Type B pancreatic cell (in vitro differentiated cells): ENCODE measurements at regions not wholly inside any gene's neighbourhood (a gene's known extent, or its start where the extent isn't known, plus 50 kb on each side); places are given as distances from the start of the nearest gene placed in this dataset.

Experiments
- DNase-seq: peaks from one replicate; pipeline ENCODE4 v3.0.0; 2021; ENCODE audit warnings: mixed read lengths; ENCODE audit not compliant: unreplicated experiment; ENCODE audit errors: extremely low spot score
- H3K27ac Mint-ChIP-seq: 2 replicates; pipeline ENCODE4 v1.8.0; 2021; ENCODE audit warnings: mild to moderate bottlenecking, mixed read lengths
- H3K27me3 Mint-ChIP-seq: 2 replicates; pipeline ENCODE4 v1.8.0; 2021; ENCODE audit warnings: mixed read lengths
- H3K36me3 Mint-ChIP-seq: 2 replicates; pipeline ENCODE4 v1.8.0; 2021; ENCODE audit warnings: mixed read lengths
- H3K4me1 Mint-ChIP-seq: one replicate; pipeline ENCODE4 v1.8.0; 2021; ENCODE audit warnings: mixed read lengths; ENCODE audit not compliant: unreplicated experiment
- H3K4me3 Mint-ChIP-seq: 2 replicates; pipeline ENCODE4 v1.8.0; 2021; ENCODE audit warnings: mild to moderate bottlenecking, mixed read lengths
- H3K9me3 Mint-ChIP-seq: 2 replicates; pipeline ENCODE4 v1.8.0; 2021; ENCODE audit warnings: mixed read lengths
- TF ChIP-seq, protein P1 (sequence below): fragments of 200-600 bp; sonication (generic); conservative IDR thresholded peaks from 2 replicates; pipeline ENCODE4 v1.5.0; 2021; ENCODE audit warnings: antibody characterized with exemption, mild to moderate bottlenecking

DNA sequence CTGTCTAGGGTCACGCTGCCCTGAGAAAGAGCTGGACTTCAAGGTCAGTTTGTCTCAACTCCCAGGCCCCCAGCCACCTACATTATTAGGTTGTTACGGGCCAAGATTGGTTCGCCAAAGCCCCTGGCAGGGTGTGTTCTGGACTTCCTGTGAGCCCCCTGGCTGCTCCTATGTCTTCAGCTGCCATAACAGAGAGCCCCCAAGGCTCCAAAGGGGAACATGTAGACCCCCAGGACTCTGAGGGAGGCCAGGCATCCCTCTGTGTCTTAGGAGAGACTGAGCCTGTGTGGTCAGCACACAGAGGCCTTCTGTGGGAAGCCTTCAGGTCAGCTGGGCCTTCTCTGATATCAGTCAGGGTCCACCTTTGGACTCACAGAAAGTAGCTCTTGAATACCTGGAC lies 58.3 kb downstream of the INHBB start:
- H3K27me3 Mint-ChIP-seq = no peaks in the 10 kb centered on the region
- no peak overlapping the region for H3K27ac Mint-ChIP-seq
- H3K9me3 Mint-ChIP-seq = no peaks in the 10 kb centered on the region
- H3K36me3 Mint-ChIP-seq = no peaks in the 10 kb centered on the region
- peaks cover 6% of the 10 kb centered on the region for H3K4me1 Mint-ChIP-seq
- peak; percentile 51 for DNase-seq
- no peak overlapping the region for H3K4me3 Mint-ChIP-seq
- TF ChIP-seq, protein P1, sequence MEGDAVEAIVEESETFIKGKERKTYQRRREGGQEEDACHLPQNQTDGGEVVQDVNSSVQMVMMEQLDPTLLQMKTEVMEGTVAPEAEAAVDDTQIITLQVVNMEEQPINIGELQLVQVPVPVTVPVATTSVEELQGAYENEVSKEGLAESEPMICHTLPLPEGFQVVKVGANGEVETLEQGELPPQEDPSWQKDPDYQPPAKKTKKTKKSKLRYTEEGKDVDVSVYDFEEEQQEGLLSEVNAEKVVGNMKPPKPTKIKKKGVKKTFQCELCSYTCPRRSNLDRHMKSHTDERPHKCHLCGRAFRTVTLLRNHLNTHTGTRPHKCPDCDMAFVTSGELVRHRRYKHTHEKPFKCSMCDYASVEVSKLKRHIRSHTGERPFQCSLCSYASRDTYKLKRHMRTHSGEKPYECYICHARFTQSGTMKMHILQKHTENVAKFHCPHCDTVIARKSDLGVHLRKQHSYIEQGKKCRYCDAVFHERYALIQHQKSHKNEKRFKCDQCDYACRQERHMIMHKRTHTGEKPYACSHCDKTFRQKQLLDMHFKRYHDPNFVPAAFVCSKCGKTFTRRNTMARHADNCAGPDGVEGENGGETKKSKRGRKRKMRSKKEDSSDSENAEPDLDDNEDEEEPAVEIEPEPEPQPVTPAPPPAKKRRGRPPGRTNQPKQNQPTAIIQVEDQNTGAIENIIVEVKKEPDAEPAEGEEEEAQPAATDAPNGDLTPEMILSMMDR = no peak

DNA sequence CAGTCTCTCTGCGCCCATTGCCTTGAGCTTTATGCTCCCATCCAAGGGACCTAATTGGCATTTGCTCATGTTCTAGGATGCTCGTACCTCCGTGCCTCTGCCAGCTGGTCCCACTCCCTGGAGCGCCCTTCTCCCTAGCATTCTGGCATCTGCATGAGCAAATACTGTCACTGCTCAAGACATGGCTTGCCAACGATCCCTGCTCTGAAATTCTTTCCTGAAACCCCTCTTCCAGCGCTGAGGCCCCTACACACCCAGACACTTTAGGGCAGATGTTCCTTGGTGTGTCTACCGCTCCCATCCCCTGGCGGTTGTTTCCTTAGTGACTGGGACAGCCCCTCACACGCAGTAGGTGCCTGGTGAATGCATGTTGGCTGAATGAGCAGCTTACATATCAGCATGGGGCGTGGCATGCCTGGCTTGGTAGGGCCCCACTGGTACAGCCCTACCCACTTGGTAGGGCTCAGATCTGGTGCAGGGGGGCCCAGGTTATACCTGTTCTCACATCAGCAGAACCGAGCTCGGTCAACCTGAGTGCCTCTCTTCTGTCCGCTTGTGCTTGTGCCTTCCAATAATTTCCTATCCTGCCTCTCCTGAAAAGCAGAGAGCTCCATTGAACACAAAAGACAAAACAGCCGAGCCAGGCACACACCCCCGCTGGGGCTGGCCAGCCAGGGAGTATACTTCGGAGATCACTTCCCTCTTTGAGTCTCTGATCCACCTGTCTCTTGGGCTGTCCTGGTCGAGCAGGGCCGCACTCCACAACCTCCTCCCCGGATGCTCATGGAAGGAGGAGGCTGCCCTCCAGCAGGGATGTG lies 59.2 kb downstream of the INHBB start:
- no peaks in the 10 kb centered on the region for H3K27me3 Mint-ChIP-seq
- no peak overlapping the region for H3K4me3 Mint-ChIP-seq
- no peaks in the 10 kb centered on the region for H3K36me3 Mint-ChIP-seq
- no peaks in the 10 kb centered on the region for H3K9me3 Mint-ChIP-seq
- TF ChIP-seq, protein P1 = no peak
- no peak overlapping the region for H3K27ac Mint-ChIP-seq
- H3K4me1 Mint-ChIP-seq = peaks cover 6% of the 10 kb centered on the region
- peak; percentile 57 for DNase-seq

DNA sequence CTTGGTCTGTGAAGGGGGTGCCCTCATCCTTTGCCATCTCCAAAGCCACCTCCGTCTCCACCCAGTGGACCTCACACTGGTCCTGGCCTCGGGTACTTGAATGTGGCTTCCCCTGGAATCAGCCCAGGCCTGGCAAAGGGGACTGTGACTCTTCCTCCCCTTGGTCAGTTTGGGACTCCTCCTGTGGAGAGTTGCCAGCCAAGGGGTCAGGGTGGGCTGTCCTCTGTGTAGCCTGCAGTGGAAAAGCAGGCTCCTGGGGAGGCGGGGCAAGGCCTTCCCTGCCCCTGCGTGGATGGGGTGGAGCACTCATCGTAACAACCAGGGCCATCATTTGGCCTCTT lies 59.8 kb downstream of the INHBB start:
- Mint-ChIP-seq H3K27ac (no peak overlapping the region), H3K36me3 (no peaks in the 10 kb centered on the region), H3K9me3 (no peaks in the 10 kb centered on the region), H3K27me3 (no peaks in the 10 kb centered on the region), H3K4me3 (no peak overlapping the region), H3K4me1 (peaks cover 6% of the 10 kb centered on the region)
- TF ChIP-seq, protein P1 = no peak
- peak; percentile 57 for DNase-seq

DNA sequence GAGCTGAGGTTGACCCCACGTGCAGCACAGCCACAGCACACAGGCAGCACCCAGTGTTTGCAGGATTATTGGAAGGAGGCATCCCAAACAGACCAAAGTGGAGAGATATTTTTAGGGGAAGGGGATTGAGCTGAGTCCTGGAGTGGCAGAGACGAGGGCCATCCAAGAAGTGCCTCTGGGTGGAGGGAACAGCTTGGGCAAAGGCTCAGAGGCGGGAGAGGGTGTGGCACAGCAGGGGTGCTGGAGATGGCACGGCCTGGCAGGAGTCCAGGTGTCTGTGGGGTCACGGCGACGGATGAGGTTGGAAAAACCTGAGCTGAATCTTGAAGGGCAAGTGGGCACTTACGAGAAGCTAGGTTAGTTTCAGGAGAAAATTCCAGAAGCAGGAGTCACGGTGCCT lies 60.6 kb downstream of the INHBB start:
- Mint-ChIP-seq H3K4me1 (peaks cover 6% of the 10 kb centered on the region), H3K9me3 (no peaks in the 10 kb centered on the region), H3K27me3 (no peaks in the 10 kb centered on the region), H3K27ac (no peak overlapping the region), H3K36me3 (no peaks in the 10 kb centered on the region), H3K4me3 (no peak overlapping the region)
- TF ChIP-seq, protein P1 = no peak
- DNase-seq = no peak

DNA sequence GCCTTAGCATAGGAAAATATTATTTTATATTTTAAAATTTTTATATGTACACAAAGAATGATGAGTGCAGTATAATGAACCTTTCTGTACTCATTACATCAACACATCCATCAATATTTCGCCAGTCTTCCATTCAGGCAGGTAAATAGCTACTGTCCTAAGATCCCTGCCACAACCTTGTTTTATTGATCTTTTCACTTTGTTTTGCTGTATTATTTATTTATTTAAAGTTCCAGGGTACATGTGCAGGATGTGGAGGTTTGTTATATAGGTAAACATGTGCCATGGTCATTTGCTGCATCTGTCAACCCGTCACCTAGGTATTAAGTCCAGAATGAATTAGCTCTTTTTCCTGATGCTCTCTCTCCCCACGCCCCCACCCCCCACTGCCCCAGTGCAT lies 64.6 kb downstream of the INHBB start:
- Mint-ChIP-seq H3K4me1 (no peaks in the 10 kb centered on the region), H3K27me3 (peaks cover 7% of the 10 kb centered on the region), H3K27ac (no peak overlapping the region), H3K9me3 (no peaks in the 10 kb centered on the region), H3K4me3 (no peak overlapping the region), H3K36me3 (no peaks in the 10 kb centered on the region)
- TF ChIP-seq, protein P1 = no peak
- no peak for DNase-seq
